ENCODE measurements at regions not wholly inside any gene's neighbourhood (a gene's known extent, or its start where the extent isn't known, plus 50 kb on each side); places are given as distances from the start of the nearest gene placed in this dataset.
A peak's percentile ranks its signal among the peaks of the same experiment; 100 is the strongest.

- peak; percentile 72 to 81; a peak in 5 of 6 replicates for ATAC-seq
- no peak overlapping the region for H3K4me3 ChIP-seq
- peak; percentile 61 for DNase-seq (ENCODE audit: low read depth in 1 of 2, low spot score in 1 of 2)
- ChIA-PET POLR2A (no interaction called here), CTCF (interaction anchor here (0.6 to 1.8 kb wide), 2 partner anchors 11 to 12 kb away, joined by 3 to 6 read pairs; no protein-coding TSS in a partner anchor)
- no peaks in the 10 kb centered on the region for H3K9me3 ChIP-seq
- FAIRE-seq, result no peak
- 46% methylated on average over 8 of the region's 10 CpGs for WGBS (ENCODE audit: missing lambda C conversion rate)
- TF ChIP-seq MAFK (IDR thresholded peaks at IDR 0.05; ENCODE audit: partially characterized antibody) (peak; percentile 96), HOXA7 (CRISPR knock-in tag; IDR thresholded peaks at IDR 0.05) (no peak), HOXB13 (CRISPR knock-in tag; IDR thresholded peaks at IDR 0.05; ENCODE audit: low read depth) (peak; percentile 53; the same call in 1 of the 2 replicates), CEBPB (IDR thresholded peaks at IDR 0.05) (no peak), NFE2L2 (conservative IDR thresholded peaks at IDR 0.05; ENCODE audit: low read length) (peak; percentile 98), JUN (IDR thresholded peaks at IDR 0.05) (0 out of 5 replicates have a peak, but pooled peaks of 1 of the 2 experiments have one; percentile 43), EHMT2 (IDR thresholded peaks at IDR 0.05; ENCODE audit: low read depth) (no peak), MAX (IDR thresholded peaks at IDR 0.05) (peak; percentile 73), TP53 (CRISPR knock-in tag; IDR thresholded peaks at IDR 0.05) (no peak), ZFP36 (IDR thresholded peaks at IDR 0.05; ENCODE audit: borderline replicate concordance, partially characterized antibody) (peak; percentile 82)
- peak overlapping the region; percentile 72 for H3K4me2 ChIP-seq
- peak overlapping the region; percentile 88 for H3K27ac ChIP-seq
- H3K4me1 ChIP-seq, result peaks cover 34% of the 10 kb centered on the region
Measured at GRCh38 chr10:118958984-118959925, 70.3 kb upstream of the NANOS1 start.

GRCh38 chr10:118960157-118961090 lies 69.1 kb upstream of the NANOS1 start:
- H3K27ac ChIP-seq, result peak overlapping the region; percentile 88
- H3K9me3 ChIP-seq, result no peaks in the 10 kb centered on the region
- FAIRE-seq (no peak), DNase-seq (ENCODE audit: low read depth in 1 of 2, low spot score in 1 of 2) (no peak), ATAC-seq (peak in 1 of 2 experiments; percentile 9; a peak in 1 of 6 replicates)
- no peak overlapping the region for H3K4me3 ChIP-seq
- ChIA-PET CTCF (interaction anchor here (0.6 to 1.8 kb wide), 2 partner anchors 9 to 11 kb away, joined by 3 to 6 read pairs; no protein-coding TSS in a partner anchor), POLR2A (no interaction called here)
- TF ChIP-seq ESRRA (IDR thresholded peaks at IDR 0.05; ENCODE audit: borderline replicate concordance, low read length) (no peak), MAZ (IDR thresholded peaks at IDR 0.05; ENCODE audit: borderline replicate concordance, low read depth, low read length) (no peak), FOSB (CRISPR knock-in tag; IDR thresholded peaks at IDR 0.05) (no peak), TFCP2L1 (CRISPR knock-in tag; IDR thresholded peaks at IDR 0.05) (no peak), PBX3 (IDR thresholded peaks at IDR 0.05) (no peak), RARB (CRISPR knock-in tag; IDR thresholded peaks at IDR 0.05) (no peak), ZSCAN20 (CRISPR knock-in tag; IDR thresholded peaks at IDR 0.05) (no peak), NPAS2 (CRISPR knock-in tag; IDR thresholded peaks at IDR 0.05; ENCODE audit: borderline replicate concordance) (no peak), HOXB13 (CRISPR knock-in tag; IDR thresholded peaks at IDR 0.05; ENCODE audit: low read depth) (no peak), ZC3H11A (IDR thresholded peaks at IDR 0.05) (no peak)
- H3K4me1 ChIP-seq, result peaks cover 38% of the 10 kb centered on the region
- H3K4me2 ChIP-seq, result no peak overlapping the region; the same call in 2 of the 3 replicates
- WGBS (ENCODE audit: missing lambda C conversion rate), result 86% methylated on average over 16 of the region's 17 CpGs

- Histone ChIP-seq H3K27ac (peak overlapping the region; percentile 16 to 88; a peak in 3 of 6 replicates), H3K4me2 (no peak overlapping the region), H3K4me3 (no peak overlapping the region), H3K4me1 (peaks cover 43% of the 10 kb centered on the region), H3K9me3 (no peaks in the 10 kb centered on the region)
- ATAC-seq (no peak), DNase-seq (ENCODE audit: low read depth in 1 of 2, low spot score in 1 of 2) (no peak), FAIRE-seq (no peak)
- 75% methylated on average over 7 of the region's 7 CpGs for WGBS (ENCODE audit: missing lambda C conversion rate)
- TF ChIP-seq KDM1A (IDR thresholded peaks at IDR 0.05; ENCODE audit: low read depth), result no peak
- TF ChIP-seq ESRRA (IDR thresholded peaks at IDR 0.05; ENCODE audit: borderline replicate concordance, low read length), result no peak
- POLR2A ChIA-PET, result no interaction called here
- CTCF ChIA-PET, result no interaction called here
Measured at GRCh38 chr10:118961436-118961835, 68.1 kb upstream of the NANOS1 start.
